GM19324 (cell line): ENCODE measurements at regions not wholly inside any gene's neighbourhood (a gene's known extent, or its start where the extent isn't known, plus 50 kb on each side); places are given as distances from the start of the nearest gene placed in this dataset.
A peak's percentile ranks its signal among the peaks of the same experiment; 100 is the strongest.

ENCODE experiments used
- ATAC-seq: cut with Tn5 transposase; IDR thresholded peaks from one replicate; pipeline ENCODE4 v1.9.1; 2021; ENCODE audit warnings: mild to moderate bottlenecking, moderate library complexity; ENCODE audit not compliant: unreplicated experiment, low FRiP score

DNA sequence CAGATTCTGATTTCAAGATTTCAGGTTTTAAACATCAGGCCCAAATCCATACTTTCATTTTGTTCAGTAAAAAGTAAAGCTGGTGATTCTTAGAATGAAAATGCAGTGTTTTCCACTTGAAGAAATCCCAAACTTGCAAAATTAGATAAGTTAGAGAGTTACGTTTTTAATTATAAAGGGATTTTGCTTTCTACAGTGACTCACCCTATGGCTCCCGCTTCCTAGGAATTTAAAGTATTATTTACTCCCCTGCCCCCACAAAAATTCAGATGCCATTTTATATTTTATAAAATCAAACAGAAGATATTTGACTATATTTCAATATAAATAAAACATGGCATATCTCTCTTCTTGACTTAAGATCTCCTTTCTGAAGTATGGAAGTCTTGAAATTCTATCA is 402.9 kb downstream of the ZSWIM6 start:
- no peak for ATAC-seq

DNA sequence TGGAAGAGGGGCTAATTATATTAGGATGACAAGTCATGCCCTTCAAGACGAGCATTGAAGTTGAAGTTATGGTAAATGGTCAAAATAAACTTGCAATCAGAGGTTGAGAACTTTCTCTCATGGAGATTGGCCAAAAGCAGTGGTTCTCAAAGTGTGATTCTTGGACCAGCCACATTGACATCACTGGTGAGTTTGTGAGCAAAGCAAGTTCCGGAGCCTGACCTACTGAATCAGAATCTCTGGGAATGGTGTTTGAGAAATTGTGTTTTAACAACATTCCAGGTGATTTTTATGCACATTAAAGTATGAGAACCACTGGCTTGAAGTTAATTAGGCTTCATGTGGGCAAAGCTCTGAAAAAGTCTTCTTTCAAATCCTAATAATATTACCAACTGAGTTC is 403.5 kb downstream of the ZSWIM6 start:
- ATAC-seq: no peak

DNA sequence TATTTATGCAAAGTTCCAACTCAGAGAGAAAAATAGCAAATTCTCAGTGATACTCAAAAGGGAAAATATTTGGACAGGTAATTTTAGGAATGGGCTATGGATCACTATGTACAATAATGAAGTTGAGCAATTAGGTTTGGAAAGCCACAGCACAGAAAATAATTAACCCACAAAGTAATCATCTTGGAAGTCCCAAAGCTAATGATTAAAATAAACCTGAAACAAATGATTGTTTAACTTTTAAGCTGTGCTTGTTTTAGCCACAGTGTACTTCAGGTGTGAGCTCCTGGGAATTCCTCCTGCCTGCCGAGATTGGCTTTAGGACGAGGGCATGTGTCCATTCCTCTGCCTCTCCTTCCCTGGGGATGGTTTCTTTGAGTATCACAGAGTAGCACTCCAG is 403.9 kb downstream of the ZSWIM6 start:
- ATAC-seq: no peak

DNA sequence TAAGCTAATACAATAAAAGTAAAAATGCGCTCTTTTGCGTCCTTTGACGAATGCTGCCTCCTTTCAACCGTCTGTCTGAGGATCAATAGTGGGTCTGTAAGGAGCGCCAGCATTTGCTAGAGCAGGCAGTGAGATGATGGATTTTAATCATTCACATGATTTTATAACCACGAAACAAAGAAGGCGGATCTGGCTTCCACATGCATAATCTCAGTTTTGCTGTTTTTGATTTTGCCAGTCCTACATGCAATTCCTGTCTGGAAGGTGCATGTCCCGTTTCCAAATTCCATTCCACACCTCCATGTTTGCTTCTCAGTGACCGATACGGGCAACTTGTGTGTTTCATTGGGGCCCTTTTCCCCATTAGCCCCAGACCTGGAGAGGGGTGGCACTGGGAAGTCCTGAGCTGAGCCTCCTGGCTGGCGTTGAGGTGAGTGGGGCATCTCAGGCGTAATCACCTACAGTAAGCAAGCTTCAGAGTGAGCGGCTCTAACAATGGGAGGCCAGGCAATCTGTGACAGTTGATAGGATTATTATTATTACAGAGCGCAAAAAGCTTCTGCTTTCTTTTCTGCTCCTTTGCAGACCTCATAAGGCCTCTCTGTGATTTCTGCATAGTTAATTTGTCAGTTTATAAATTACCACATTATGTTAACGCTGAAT is 405.4 kb downstream of the ZSWIM6 start:
- ATAC-seq: no peak

DNA sequence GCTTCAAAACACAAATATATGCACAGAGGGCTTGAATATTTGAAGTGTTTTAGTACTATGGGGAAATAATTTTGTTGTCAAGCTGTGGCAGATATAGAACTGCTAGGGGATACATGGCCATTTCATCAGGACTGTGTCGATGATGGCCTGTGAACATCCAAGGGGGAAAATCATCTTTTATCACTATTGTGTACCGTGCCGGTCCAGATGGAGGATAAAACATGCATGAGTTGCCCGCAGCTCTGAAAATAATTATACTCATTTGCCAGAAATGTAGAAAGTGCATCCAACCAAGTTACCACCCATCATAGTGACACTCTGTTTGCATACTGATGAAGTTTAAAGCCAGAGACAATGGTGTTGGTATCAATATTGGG is 405.9 kb downstream of the ZSWIM6 start:
- ATAC-seq: no peak

DNA sequence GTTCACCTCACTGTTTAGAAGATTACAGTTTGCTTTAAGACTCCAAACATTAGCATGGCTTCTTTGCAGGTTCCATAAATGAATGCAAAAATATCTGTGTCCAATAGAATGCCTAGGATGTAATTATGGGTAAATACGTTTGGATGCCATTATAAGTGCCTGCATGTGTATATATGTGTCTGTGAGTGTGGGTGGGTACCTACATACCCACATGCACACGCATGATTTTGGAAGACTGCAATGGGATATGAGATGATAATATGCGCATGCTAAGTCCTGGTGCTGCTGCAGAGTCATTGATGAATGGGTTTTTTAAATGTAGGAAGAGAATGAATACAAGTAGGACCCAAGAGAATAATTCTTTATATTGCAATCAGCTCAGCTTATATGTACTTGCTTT is 406.4 kb downstream of the ZSWIM6 start:
- no peak for ATAC-seq

DNA sequence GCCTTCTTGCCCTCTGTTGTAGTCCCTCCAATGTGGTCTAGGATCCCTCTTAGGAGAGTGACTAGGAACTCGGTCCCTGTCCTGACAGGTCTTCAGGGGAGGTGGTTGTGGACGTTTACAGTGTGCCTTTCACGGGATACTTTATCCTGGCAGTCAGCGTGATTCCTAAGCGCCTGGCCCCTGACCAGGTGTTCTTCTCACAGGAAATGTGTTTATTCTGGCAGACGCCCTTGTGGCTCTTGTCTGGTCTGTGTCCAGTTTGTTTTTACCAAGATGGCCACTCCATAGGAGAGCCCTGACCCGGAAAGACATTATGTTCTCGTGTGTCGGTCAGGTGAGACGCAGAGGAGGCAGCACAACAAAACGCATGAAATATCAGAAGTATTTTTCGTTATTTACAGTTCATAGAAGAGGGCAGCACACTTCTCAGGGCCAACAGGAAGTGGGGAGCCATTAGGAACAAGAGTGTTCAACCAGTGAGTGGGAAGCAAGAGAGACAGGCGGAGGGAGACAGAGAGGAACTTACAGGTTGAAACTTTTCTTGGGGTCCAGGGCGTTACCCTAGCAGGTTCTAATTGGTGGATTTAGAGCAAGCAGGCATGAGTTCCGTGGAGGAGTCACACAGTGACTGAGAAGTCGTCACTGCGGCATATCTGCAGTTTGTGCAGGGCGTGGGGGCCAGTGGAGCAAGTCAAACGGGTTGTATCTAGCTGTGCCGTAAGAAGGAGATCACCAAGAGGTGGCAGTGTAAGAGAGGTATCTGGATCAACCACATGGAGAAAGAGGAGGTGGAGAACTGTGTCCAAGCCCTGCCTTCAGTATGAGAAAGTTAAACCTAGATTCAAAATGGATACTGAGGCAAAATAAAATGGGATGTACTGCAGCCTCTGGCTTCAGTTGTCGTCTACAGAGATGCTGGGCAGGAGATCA is 412.9 kb downstream of the ZSWIM6 start:
- no peak for ATAC-seq

DNA sequence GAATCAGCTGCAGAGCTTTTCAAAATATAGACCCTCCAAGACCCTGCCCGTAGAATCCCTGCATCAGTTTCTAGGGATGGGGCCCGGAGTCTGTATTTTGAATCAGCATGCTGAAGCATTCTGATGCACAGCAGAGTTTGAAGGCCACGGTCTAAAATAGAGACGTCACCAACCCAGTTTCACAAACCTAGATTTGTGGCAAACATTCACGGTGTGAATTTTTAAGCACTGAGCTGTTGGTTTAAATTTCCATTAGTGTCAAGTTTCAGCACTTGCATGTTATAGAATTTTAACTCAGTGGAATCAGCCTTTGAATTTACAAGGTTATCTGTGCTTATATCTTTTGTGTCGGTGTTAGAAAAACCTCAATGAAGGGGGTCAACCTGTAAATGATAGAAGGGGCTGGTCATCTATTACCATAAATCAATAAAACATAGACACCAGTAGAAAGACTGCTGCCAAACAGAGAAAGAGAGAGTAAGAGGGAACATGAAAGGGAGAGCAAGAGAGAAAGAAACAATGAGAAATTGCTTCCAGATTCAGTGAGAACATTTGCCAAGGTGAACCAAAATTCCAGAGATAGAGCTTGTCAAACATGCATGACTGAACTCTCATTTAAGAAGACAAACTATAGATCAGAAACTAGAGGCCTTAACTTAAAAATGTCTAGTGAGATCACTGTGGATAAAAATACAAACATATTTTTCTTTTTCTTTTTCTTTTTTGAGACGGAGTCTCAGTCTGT is 414.9 kb downstream of the ZSWIM6 start:
- no peak for ATAC-seq

DNA sequence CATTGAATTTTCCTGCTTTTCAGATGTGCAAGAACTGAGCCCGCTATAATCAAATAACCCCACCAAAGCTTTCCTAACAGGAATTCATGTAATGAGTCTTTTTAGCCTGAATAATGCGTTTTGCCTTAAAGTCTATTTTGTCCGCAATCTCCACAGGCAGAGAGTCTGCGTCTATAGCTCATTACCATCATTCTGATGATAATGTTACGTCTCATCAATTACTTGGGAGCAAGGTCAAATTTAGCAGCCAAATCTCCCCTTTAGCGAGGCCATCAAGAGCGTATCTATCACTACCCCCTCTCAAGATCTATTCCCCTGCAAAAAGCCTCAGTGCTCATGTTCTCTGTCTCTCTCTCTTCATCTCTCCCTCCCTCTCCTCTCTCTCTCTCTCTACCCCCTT is 416.1 kb downstream of the ZSWIM6 start:
- ATAC-seq: no peak

DNA sequence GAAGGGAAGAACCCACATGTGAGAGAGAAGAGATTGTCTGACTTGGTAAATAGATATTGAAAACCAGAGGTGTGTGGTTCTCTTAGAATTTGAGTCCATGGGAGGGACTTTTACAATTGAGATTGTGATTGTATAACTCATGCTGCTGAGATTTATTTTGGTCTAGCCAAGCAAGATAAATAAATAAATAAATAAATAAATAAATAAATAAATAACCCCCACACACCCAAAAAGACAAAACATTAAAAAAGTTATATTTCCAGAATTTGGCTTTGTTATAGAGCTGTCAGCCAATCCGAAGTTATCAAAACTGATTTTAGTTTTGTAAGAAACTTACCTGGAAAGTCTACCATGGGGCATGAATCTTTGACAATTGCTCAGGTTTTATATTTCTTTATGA is 416.6 kb downstream of the ZSWIM6 start:
- no peak for ATAC-seq

DNA sequence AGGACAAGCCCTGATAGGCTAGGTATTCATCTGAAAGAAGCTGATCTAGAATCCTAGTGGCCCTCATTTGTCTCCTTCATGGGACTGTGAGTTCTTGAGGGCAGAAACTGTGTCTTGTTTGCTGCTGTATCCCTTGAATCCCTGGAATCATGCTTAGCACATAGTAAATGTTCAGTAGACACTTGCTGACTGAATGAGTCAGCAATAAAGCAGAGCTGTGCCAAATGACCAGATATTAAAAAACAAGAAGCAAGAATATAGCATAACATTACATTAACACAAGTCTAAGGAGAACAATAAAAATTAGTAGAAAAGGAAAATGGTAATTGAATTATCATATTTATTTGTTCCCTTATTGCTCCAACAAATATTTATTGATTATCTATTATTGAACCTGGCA is 420.5 kb downstream of the ZSWIM6 start:
- ATAC-seq: no peak

DNA sequence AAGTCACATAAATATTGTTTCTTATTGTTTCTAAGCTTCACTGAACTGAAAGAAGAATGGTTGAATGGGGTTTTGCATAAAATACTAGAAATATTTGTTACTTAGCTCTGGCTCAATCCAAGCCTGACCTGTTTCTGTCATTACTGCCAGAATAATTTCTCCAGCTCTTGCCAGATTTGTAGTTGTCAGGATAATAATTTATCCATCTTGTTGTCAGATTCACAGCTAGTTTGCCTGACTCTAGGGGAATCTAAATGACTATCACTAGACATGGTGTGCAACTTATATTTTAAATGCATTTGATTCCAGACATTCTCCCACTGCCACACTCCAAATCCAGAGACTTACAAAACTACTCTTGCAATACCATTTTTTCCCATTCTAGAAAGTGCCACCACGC is 422.7 kb downstream of the ZSWIM6 start:
- no peak for ATAC-seq

DNA sequence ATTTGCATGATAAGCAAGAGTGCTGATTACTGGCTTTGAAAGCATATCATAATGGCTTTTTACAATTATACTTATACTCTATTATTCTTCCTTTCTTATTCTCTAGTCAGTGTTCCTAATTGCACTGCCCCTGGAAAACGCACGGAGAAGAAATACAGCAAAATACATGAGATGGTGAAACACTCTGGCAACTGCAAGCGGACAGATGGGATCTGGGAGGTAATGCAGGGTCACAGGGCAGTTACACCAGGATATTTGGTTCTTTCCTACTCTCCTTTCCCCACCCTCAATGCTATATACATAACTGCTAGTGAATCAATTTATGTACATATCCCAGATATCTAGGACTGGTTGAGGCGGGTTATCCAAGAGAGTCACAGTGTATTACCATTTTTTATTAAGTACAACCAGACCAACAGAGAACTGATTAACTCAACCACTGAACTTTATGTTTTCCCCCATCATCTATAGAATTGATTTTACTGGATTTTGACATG is 423.7 kb downstream of the ZSWIM6 start:
- no peak for ATAC-seq

DNA sequence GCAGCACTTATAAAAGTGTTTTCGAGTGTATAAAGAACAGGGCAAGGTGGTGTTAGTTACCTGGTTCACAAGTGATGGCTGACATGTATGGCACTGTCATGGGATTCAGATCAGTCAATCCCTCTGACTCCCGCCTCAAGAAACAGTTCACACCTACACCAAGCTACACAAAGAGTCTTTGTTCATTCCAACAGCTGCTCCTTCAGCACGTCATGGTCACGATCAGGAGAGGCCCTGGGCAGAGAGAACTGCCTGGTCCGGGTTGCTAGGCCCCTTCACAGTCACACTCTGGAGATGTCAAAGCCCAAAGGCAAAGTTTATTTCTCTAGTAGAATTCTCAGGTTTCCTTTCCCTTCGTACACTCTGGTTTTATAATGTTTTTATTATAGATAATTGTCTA is 426.7 kb downstream of the ZSWIM6 start:
- no peak for ATAC-seq

DNA sequence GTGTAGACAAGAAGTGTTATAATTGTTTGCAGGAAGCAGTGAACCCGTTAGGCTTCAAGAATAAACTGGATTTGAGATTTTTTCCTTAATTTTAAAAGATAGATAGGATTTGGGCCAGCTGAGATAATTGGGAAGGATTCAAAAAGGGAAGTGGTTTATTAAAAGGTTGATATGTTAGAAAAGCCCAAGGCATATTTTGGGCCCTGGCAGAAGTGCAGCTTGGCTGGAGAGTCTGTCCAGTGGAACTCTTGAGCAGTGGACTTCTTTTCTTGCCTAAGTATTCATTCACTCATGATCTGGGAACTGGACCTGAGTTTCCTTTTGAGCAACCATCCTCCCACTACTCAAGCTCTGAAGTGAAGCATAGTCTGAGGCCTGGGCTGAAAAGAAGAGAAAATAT is 433.4 kb downstream of the ZSWIM6 start:
- no peak for ATAC-seq

DNA sequence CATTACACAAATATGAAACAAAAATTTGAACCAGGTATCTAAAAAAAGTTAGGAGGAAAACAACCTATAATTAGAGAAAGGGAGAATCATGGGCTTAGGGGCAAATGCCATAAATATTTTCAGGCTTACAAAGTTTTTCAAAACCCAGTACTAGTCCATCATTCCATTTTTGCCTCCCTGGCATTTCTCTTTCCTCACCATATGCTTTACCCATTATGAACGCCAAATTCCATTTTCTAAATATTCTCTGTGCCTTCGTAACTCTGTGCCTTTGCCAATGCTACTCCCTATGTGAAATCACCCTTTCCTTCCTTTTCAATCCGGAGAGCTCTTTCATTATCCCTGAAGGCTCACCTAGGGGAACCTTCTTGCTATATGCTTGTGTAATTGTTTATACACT is 434.1 kb downstream of the ZSWIM6 start:
- no peak for ATAC-seq

DNA sequence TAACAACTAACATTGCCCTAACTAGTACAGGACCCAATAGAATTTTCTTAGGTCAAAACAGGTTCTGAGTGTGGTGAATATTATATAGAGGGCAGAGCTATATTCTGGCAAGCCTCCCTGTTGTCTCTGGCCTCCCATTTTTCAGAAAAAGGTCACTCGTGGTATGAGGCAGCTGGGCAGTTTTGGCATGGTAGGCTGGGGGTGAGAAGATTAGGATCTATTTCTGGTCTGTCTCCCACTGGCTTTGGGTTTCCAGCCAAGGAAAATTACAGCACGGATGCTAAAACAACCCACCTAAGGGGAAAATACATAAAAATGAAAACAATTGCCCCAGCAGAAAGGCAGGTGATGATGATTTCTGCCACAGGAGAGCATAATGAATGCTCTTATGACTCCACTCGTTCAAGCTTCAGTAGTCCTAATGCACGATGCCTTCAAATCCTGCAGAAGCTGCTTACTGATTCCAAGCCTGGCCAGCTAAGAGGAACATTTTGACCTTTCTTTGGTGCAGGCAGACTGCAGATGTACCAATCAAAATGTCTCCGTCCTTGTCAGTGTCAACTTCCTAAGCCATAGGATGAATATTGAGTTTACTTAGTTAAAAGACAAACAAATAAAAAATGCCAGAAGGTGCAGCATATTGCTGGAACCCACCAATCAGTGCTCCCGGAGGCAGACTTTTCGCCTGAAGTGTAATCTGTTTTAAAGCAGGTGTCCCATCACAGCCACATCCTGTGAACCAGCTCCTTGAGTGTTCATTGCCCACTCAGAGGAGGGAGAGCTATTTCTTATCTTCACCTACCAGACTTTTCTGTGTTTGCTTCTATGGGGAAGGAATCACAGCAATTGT is 435.4 kb downstream of the ZSWIM6 start:
- ATAC-seq: no peak

DNA sequence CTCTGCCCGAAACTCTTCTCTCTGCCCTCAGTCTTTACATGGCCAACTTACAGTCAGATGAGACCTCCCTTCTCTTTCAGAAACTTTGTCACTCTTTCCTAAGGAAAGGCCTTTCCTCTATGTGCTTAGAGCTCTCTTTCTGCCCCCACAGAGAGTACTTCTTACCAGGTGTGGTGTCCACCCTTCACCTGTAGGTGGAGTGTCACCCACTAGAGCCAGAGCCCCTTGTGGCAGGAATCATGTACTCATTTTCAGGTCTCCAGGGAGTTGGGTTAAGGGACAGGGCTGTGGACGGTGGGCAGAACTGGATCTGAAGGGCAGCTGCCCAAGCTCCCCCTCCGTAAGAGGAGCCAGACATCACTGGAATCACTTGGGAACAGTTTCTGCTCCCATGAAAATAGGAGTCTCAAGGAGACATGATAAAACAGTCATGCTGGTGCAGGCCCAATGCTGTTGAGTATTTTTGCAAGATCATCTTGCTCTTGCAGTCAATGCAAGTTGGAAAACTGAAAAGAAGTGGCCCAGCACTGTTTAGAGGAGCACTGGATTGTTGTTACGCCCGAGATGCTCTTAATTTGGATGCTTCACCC is 436.7 kb downstream of the ZSWIM6 start:
- peak; percentile 79 for ATAC-seq

DNA sequence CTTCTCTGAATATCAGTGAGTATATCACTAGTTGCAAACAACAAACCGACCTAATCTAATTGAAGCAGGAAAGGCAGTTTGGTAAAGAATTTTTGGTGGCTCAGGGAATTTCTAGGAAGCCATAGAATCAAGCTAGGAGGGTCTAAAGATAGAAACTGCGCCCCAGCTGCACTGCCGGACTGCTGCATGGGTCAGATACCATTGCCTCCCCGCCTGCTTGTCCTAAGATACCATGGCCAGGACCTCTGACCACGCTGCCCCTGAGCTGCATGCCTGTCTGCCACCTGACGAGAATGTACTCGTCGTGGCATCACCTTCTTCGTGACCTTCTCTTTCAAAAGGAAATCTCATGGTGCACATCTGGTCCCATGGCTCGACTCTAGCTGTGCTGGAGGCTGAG is 439.0 kb downstream of the ZSWIM6 start:
- ATAC-seq: no peak

DNA sequence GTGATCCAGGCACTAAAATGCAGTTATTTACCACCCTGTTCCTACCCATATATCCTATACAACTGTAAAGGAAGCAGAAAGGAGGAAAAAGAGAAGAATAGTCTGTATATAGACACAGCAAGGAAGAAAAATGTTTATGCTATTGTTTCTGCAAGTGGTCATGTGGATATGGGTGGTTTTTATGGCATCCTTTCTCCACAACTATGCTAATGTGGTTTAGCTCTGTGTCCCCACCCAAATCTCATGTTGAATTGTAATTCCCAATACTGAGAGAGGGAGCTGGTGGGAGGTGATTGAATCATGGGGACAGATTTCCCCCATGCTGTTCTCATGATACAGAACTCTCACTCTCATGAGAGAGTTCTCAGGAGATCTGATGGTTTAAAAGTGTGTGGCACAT is 439.8 kb downstream of the ZSWIM6 start:
- no peak for ATAC-seq
